Tibial artery (tissue), 4 donors: ENCODE measurements at regions not wholly inside any gene's neighbourhood (a gene's known extent, or its start where the extent isn't known, plus 50 kb on each side); places are given as distances from the start of the nearest gene placed in this dataset.

ENCODE experiments used
- DNase-seq, 2 donors: peaks; one replicate each; pipeline ENCODE4 v3.0.0-alpha.2; 2019
- H3K27ac ChIP-seq, 2 donors: fragments of 200-600 bp; sonication (generic) in 1 of 2; 1 replicate in 1 of 2; 2 replicates in 1 of 2; pipeline ENCODE4 v1.5.1; 2018 to 2019; ENCODE audit warnings: mild to moderate bottlenecking in 1 of 2
- H3K27me3 ChIP-seq, 2 donors: fragments of 200-600 bp; sonication (generic) in 1 of 2; one replicate each; pipeline versions ENCODE4 v1.5.1 to v1.6.0; 2016 to 2019
- H3K36me3 ChIP-seq, 3 donors: fragments of 200-600 bp; sonication (generic) in 2 of 3; one replicate each; pipeline ENCODE4 v1.5.1; 2016 to 2019; ENCODE audit warnings: mild to moderate bottlenecking in 2 of 3
- H3K4me1 ChIP-seq, 4 donors: fragments of 200-600 bp; sonication (generic) in 2 of 4; 1 replicate in 3 of 4; 2 replicates in 1 of 4; pipeline ENCODE4 v1.5.1; 2016 to 2019
- H3K4me3 ChIP-seq, 2 donors: fragments of 200-600 bp; sonication (generic) in 1 of 2; 1 replicate in 1 of 2; 2 replicates in 1 of 2; pipeline ENCODE4 v1.5.1; 2018 to 2019; ENCODE audit warnings: mild to moderate bottlenecking in 2 of 2
- H3K9me3 ChIP-seq, 3 donors: fragments of 200-600 bp; sonication (generic) in 1 of 3; one replicate each; pipeline ENCODE4 v1.5.1; 2016 to 2019
- intact Hi-C: fragments of 100-400 bp; cut with DNase I; formaldehyde crosslinking; loops from one replicate; pipeline ENCODE4 v1.15.0; 2023; ENCODE audit warnings: low total_unique reads
- TF ChIP-seq, protein P1 (sequence below), 2 experiments: fragments of 200-600 bp in 1 of 2; fragments of 450-650 bp in 1 of 2; IDR thresholded peaks; one replicate each; pipeline ENCODE4 v1.5.1; 2017 to 2019; ENCODE audit warnings: antibody characterized with exemption in 2 of 2, mild to moderate bottlenecking in 1 of 2, moderate library complexity in 1 of 2

DNA sequence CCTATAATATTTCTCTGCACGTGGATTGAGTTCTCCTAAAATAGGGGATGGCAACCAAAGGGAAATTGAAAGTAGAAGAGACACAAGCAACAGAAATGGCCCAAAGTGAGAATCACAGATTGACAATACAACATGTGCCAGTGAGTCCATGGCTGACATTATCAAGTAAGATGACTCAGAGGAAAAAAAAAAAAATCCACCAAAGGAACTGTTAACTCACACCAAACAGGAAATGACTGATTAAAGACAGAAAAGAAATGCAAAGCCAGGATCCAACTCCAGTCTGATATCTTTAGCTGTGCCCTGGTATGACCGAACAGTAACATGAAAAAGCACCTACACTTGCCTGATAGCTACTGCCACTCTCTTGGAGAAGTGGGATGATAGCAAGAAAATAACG is 485.0 kb downstream of the PRKD1 start:
- H3K36me3 ChIP-seq: no peaks in the 10 kb centered on the region
- TF ChIP-seq, protein P1, sequence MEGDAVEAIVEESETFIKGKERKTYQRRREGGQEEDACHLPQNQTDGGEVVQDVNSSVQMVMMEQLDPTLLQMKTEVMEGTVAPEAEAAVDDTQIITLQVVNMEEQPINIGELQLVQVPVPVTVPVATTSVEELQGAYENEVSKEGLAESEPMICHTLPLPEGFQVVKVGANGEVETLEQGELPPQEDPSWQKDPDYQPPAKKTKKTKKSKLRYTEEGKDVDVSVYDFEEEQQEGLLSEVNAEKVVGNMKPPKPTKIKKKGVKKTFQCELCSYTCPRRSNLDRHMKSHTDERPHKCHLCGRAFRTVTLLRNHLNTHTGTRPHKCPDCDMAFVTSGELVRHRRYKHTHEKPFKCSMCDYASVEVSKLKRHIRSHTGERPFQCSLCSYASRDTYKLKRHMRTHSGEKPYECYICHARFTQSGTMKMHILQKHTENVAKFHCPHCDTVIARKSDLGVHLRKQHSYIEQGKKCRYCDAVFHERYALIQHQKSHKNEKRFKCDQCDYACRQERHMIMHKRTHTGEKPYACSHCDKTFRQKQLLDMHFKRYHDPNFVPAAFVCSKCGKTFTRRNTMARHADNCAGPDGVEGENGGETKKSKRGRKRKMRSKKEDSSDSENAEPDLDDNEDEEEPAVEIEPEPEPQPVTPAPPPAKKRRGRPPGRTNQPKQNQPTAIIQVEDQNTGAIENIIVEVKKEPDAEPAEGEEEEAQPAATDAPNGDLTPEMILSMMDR (IDR thresholded peaks at IDR 0.05): no peak
- no peaks in the 10 kb centered on the region for H3K9me3 ChIP-seq
- no peak overlapping the region for H3K27ac ChIP-seq
- no peaks in the 10 kb centered on the region for H3K4me1 ChIP-seq
- H3K4me3 ChIP-seq: no peak overlapping the region
- DNase-seq: no peak
- H3K27me3 ChIP-seq: no peaks in the 10 kb centered on the region
- intact Hi-C loops: no loop called here

DNA sequence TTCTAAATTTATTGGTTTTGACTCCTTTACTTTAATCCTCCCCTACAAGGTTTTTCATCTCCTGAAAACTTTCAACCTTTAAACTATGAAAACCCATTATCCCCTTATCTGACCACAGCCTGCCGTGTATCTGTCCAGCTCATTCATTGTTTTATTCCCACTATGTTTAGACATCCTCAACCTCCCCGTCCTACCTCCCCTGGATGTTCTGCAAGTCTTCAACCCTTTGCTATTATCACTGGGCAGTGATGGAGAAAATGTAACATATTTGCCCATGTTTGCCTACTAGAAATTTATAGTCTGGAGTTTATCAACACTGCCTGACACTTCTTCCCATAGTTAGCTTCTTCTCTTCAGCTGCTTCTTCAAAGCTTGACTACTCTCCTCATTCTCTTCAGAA is 483.4 kb downstream of the PRKD1 start:
- TF ChIP-seq, protein P1 (IDR thresholded peaks at IDR 0.05): no peak
- H3K36me3 ChIP-seq: no peaks in the 10 kb centered on the region
- no peak overlapping the region for H3K4me3 ChIP-seq
- H3K27ac ChIP-seq: no peak overlapping the region
- no peak for DNase-seq
- intact Hi-C loops: no loop called here
- no peaks in the 10 kb centered on the region for H3K27me3 ChIP-seq
- H3K4me1 ChIP-seq: no peaks in the 10 kb centered on the region
- no peaks in the 10 kb centered on the region for H3K9me3 ChIP-seq

DNA sequence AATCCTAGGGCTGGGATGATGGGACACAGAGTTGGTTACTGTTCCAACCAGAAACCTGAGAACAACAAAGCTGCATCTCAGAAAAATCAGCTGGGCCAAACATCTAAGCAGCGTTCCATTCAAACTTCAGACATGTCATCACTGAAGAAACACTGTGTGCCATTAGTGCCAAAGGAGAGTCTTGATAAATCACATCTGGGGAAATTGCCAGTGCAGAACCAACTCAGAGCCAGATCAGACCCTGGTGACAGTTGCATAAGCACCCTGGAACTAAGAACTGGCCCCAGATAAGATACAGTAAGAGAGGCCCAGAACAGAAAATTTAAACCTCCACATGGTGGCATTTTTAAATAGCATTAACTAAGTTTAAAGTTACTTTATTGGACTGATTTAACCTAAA is 482.8 kb downstream of the PRKD1 start:
- no peaks in the 10 kb centered on the region for H3K9me3 ChIP-seq
- intact Hi-C loops: no loop called here
- no peaks in the 10 kb centered on the region for H3K27me3 ChIP-seq
- TF ChIP-seq, protein P1 (IDR thresholded peaks at IDR 0.05): no peak
- no peaks in the 10 kb centered on the region for H3K36me3 ChIP-seq
- H3K4me1 ChIP-seq: no peaks in the 10 kb centered on the region
- no peak for DNase-seq
- H3K4me3 ChIP-seq: no peak overlapping the region
- no peak overlapping the region for H3K27ac ChIP-seq

DNA sequence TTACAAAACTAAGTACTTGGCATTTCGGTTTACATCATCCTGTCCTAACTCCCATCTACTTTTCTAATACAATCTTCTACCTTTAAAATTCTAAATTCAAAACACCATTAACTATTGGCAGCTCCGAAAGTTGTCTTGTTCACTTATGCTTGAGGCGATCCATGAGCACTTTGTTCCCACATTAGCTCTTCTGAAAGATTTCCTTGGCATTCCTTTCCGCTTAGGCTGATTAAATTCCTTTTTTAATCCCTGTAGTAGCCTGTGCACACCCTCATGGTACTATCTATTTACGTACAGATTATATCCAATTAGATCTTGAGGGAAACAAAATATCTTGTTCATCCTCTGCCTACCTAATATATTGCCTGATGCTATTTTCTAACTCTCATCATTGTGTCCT is 480.7 kb downstream of the PRKD1 start:
- DNase-seq: no peak
- TF ChIP-seq, protein P1 (IDR thresholded peaks at IDR 0.05): no peak
- no peak overlapping the region for H3K4me3 ChIP-seq
- H3K4me1 ChIP-seq: no peaks in the 10 kb centered on the region
- H3K9me3 ChIP-seq: no peaks in the 10 kb centered on the region
- no peak overlapping the region for H3K27ac ChIP-seq
- H3K36me3 ChIP-seq: no peaks in the 10 kb centered on the region
- H3K27me3 ChIP-seq: peaks cover 0 to 2% of the 10 kb centered on the region in 2 donors
- intact Hi-C loops: no loop called here

DNA sequence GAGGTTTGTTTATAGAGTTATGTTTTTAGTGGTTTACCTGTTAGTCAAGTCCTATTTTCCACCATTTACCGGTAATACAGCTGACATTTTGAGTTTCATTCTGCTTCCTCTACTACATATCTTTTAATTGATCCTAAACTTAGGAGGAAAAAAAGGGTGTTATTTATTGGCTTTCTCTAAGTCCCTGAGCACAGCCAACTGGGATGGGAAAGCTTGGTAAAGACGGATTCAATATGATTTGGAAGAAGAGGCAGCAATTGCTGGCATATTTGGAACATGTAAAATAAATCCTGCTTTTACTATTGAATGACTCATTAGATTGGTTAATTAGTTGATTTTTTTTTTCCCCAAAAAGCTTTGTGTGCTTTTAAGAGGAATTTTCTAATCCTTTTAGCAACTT is 475.7 kb downstream of the PRKD1 start:
- H3K27me3 ChIP-seq: peaks cover 0 to 2% of the 10 kb centered on the region in 2 donors
- TF ChIP-seq, protein P1 (IDR thresholded peaks at IDR 0.05): no peak
- H3K27ac ChIP-seq: no peak overlapping the region
- no peaks in the 10 kb centered on the region for H3K9me3 ChIP-seq
- H3K4me1 ChIP-seq: no peaks in the 10 kb centered on the region
- intact Hi-C loops: no loop called here
- DNase-seq: no peak
- no peaks in the 10 kb centered on the region for H3K36me3 ChIP-seq
- no peak overlapping the region for H3K4me3 ChIP-seq

DNA sequence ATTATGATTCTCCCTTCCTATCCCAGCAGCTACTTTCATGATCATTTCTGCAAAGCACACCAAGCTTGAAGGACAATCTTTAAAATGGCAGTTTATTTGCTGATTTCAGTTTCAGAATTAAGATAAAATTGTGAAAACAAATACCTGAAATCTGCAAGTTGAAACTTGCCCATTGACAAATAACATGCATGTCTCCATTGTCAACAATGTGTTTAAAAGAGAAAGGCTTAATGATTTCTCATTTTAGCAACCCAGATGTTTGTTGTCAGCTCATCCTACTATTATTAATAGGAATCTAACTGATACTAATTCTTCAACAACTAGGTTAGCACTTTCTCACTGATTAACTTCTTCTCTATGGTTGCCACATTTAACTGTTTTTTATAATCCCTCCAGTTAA is 474.6 kb downstream of the PRKD1 start:
- Histone ChIP-seq H3K36me3 (no peaks in the 10 kb centered on the region), H3K4me1 (no peaks in the 10 kb centered on the region), H3K27ac (no peak overlapping the region), H3K4me3 (no peak overlapping the region), H3K9me3 (no peaks in the 10 kb centered on the region), H3K27me3 (peaks cover 0 to 2% of the 10 kb centered on the region in 2 donors)
- DNase-seq: no peak
- intact Hi-C loops: no loop called here
- TF ChIP-seq, protein P1 (IDR thresholded peaks at IDR 0.05): no peak
